Uterus (tissue), 2 donors: ENCODE measurements at regions not wholly inside any gene's neighbourhood (a gene's known extent, or its start where the extent isn't known, plus 50 kb on each side); places are given as distances from the start of the nearest gene placed in this dataset.

ENCODE experiments used
- CTCF ChIP-seq, 4 experiments: fragments of 200-600 bp in 2 of 4; fragments of 450-650 bp in 2 of 4; sonication (generic) in 2 of 4; IDR thresholded peaks; one replicate each; pipeline ENCODE4 v1.5.1; 2016 to 2019; ENCODE audit warnings: antibody characterized with exemption in 4 of 4, mild to moderate bottlenecking in 2 of 4, moderate library complexity in 1 of 4
- POLR2A ChIP-seq, 2 donors: fragments of 450-650 bp; IDR thresholded peaks; one replicate each; pipeline ENCODE4 v1.6.1; 2016; ENCODE audit warnings: antibody characterized with exemption in 2 of 2, mild to moderate bottlenecking in 1 of 2, moderate library complexity in 1 of 2

GRCh38 chr1:90411185-90411584 lies 305.9 kb downstream of the BARHL2 start:
- no peak for TF ChIP-seq CTCF (IDR thresholded peaks at IDR 0.05)
- TF ChIP-seq POLR2A (IDR thresholded peaks at IDR 0.05), result no peak
